ENCODE measurements at regions not wholly inside any gene's neighbourhood (a gene's known extent, or its start where the extent isn't known, plus 50 kb on each side); places are given as distances from the start of the nearest gene placed in this dataset.
A peak's percentile ranks its signal among the peaks of the same experiment; 100 is the strongest.

DNA sequence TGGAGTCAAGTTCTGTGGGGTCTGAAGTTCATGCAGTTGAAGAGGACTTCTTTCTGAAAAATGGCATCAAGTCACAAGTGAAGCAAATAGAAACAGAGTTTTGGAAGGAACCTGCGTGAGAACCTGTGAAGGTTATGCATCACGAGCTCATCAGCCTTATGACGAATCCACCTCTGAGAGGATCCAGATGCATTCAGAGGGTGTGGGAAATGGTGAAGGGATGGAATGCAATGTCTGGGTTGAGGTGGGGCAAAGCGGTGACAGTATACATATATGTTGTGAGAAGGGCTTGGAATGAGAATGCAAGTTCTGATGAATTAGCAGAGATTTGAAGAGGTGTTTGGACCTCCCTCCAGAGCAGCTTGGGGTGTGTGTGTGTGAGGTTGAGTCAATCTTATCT, 382.1 kb upstream of the TBL1XR1 start:
- no peak for DNase-seq
- peaks cover 9% of the 10 kb centered on the region for H3K4me1 Mint-ChIP-seq (ENCODE audit: low read depth, unreplicated experiment)
- H3K36me3 Mint-ChIP-seq (ENCODE audit: insufficient read depth, unreplicated experiment) = no peaks in the 10 kb centered on the region
- TF ChIP-seq, protein P1, sequence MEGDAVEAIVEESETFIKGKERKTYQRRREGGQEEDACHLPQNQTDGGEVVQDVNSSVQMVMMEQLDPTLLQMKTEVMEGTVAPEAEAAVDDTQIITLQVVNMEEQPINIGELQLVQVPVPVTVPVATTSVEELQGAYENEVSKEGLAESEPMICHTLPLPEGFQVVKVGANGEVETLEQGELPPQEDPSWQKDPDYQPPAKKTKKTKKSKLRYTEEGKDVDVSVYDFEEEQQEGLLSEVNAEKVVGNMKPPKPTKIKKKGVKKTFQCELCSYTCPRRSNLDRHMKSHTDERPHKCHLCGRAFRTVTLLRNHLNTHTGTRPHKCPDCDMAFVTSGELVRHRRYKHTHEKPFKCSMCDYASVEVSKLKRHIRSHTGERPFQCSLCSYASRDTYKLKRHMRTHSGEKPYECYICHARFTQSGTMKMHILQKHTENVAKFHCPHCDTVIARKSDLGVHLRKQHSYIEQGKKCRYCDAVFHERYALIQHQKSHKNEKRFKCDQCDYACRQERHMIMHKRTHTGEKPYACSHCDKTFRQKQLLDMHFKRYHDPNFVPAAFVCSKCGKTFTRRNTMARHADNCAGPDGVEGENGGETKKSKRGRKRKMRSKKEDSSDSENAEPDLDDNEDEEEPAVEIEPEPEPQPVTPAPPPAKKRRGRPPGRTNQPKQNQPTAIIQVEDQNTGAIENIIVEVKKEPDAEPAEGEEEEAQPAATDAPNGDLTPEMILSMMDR (IDR thresholded peaks at IDR 0.05; ENCODE audit: unreplicated experiment) = no peak
- H3K4me3 Mint-ChIP-seq (ENCODE audit: low read depth, unreplicated experiment) = no peak overlapping the region
- CTCF ChIA-PET = interaction anchor here (1.0 kb wide), 1 partner anchor 17 kb away, joined by 3 read pairs; no protein-coding TSS in a partner anchor
- no TSS peak for BruUV-seq (replicated peaks)
- intact Hi-C loops (cut with micrococcal nuclease; ENCODE audit: unreplicated experiment) = no loop called here
- no peak overlapping the region for H3K27ac Mint-ChIP-seq (ENCODE audit: unreplicated experiment)
- H3K9me3 Mint-ChIP-seq (ENCODE audit: low read depth, unreplicated experiment) = peaks cover 2% of the 10 kb centered on the region
- no peaks in the 10 kb centered on the region for H3K27me3 Mint-ChIP-seq (ENCODE audit: unreplicated experiment)

DNA sequence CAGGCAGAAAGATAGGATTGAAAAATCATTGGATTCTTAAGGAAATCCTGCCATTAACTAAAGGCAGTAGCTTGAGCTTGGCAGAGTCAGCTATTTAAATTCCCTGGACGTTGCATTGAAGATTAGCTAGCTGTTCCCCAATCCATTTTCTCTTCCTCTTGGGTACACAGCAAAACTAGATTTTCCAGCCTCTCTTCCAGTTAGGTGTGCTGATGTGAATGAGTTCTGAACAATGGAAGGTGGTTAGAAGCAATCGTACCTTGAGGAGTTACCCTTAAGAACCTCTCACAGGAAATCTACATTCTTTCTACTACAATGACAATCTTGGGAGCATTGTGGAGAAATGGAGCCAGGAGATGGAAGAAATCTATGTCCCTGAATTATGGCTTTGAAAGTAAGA, 383.2 kb upstream of the TBL1XR1 start:
- no peak overlapping the region for H3K27ac Mint-ChIP-seq (ENCODE audit: unreplicated experiment)
- no peaks in the 10 kb centered on the region for H3K4me1 Mint-ChIP-seq (ENCODE audit: low read depth, unreplicated experiment)

DNA sequence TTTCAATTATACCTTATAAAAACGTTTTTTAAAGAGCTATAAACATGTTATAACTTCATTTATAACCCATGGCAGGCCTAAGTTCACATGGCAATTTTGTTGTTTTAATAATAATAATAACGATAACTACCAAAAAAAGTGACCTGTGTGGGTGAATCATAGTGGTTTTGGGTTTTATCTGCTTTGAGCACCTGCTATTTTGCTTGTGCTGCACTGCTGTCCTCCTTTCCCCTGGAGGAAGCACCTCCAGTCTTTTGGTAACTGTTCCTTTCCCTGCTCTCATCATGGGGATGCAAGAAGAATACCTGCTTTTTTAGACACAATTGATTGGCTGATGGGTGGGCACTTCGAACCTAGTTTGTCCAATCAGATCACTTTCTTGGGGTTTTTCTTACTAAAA, 388.0 kb upstream of the TBL1XR1 start:
- CTCF ChIA-PET = interaction anchor here (0.6 kb wide), 1 partner anchor 9 kb away, joined by 5 read pairs; no protein-coding TSS in a partner anchor
- H3K4me1 Mint-ChIP-seq (ENCODE audit: low read depth, unreplicated experiment) = peaks cover 19% of the 10 kb centered on the region
- DNase-seq = no peak
- TF ChIP-seq, protein P1 (IDR thresholded peaks at IDR 0.05; ENCODE audit: unreplicated experiment) = no peak
- peaks cover 4% of the 10 kb centered on the region for H3K36me3 Mint-ChIP-seq (ENCODE audit: insufficient read depth, unreplicated experiment)
- H3K4me3 Mint-ChIP-seq (ENCODE audit: low read depth, unreplicated experiment) = no peak overlapping the region
- no TSS peak for BruUV-seq (replicated peaks)
- H3K27me3 Mint-ChIP-seq (ENCODE audit: unreplicated experiment) = no peaks in the 10 kb centered on the region
- intact Hi-C loops (cut with micrococcal nuclease; ENCODE audit: unreplicated experiment) = no loop called here
- no peak overlapping the region for H3K27ac Mint-ChIP-seq (ENCODE audit: unreplicated experiment)
- H3K9me3 Mint-ChIP-seq (ENCODE audit: low read depth, unreplicated experiment) = peaks cover 7% of the 10 kb centered on the region

More for the DNA sequence above, 383.2 kb upstream of the TBL1XR1 start:
- intact Hi-C loops (cut with micrococcal nuclease; ENCODE audit: unreplicated experiment) = no loop called here
- CTCF ChIA-PET = interaction anchor here (0.6 to 1.0 kb wide), 3 partner anchors 9 to 447 kb away, joined by 3 to 5 read pairs (median 4); no protein-coding TSS in a partner anchor
- Mint-ChIP-seq H3K4me3 (ENCODE audit: low read depth, unreplicated experiment) (no peak overlapping the region), H3K27me3 (ENCODE audit: unreplicated experiment) (no peaks in the 10 kb centered on the region), H3K36me3 (ENCODE audit: insufficient read depth, unreplicated experiment) (no peaks in the 10 kb centered on the region), H3K9me3 (ENCODE audit: low read depth, unreplicated experiment) (peaks cover 2% of the 10 kb centered on the region)
- BruUV-seq (replicated peaks) = no TSS peak
- DNase-seq = no peak
- TF ChIP-seq, protein P1 (IDR thresholded peaks at IDR 0.05; ENCODE audit: unreplicated experiment) = no peak

DNA sequence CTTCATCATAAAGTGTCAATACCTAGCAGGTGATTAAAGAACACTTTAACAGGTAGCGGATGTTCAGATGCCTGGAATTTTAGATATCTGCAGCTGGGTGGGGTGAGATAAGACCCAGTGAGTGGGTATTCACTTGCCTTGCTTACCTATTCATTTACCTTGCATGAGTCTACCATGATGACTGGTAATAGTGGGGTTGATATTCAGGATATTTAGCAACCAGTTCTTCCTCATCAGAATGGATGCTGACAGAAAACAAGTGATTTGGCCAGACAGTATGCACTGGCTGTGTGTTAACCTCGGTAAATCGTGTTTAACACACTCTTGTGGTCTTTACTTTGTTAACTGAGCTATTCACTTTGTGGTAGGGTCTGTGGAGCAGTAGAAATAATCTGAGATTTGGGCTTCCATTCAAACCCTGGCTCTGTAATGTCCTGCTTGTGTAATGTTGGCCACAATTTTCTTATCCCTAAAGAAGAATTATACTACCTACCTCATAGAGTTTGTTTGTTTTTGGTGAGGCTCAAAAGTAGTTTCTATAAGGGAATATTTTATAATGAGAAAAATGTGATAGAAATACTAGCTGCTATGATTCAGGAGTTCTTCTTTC, 391.9 kb upstream of the TBL1XR1 start:
- Mint-ChIP-seq H3K4me1 (ENCODE audit: low read depth, unreplicated experiment) (peaks cover 48% of the 10 kb centered on the region), H3K4me3 (ENCODE audit: low read depth, unreplicated experiment) (no peak overlapping the region), H3K27me3 (ENCODE audit: unreplicated experiment) (no peaks in the 10 kb centered on the region), H3K36me3 (ENCODE audit: insufficient read depth, unreplicated experiment) (peaks cover 5% of the 10 kb centered on the region), H3K9me3 (ENCODE audit: low read depth, unreplicated experiment) (peaks cover 5% of the 10 kb centered on the region), H3K27ac (ENCODE audit: unreplicated experiment) (peak overlapping the region; percentile 19)
- BruUV-seq (replicated peaks) = no TSS peak
- intact Hi-C loops (cut with micrococcal nuclease; ENCODE audit: unreplicated experiment) = no loop called here
- DNase-seq = no peak
- CTCF ChIA-PET = interaction anchor here (0.5 to 3.7 kb wide), 9 partner anchors 9 to 1313 kb away, joined by 3 to 19 read pairs (median 6); no protein-coding TSS in a partner anchor
- TF ChIP-seq, protein P1 (IDR thresholded peaks at IDR 0.05; ENCODE audit: unreplicated experiment) = no peak

Measured in Calu3 (cell line).